GM21576 (cell line): ENCODE measurements at regions not wholly inside any gene's neighbourhood (a gene's known extent, or its start where the extent isn't known, plus 50 kb on each side); places are given as distances from the start of the nearest gene placed in this dataset.

Experiments used
- ATAC-seq: cut with Tn5 transposase; IDR thresholded peaks from one replicate; pipeline ENCODE4 v1.9.1; 2021; ENCODE audit warnings: mild to moderate bottlenecking, moderate library complexity; ENCODE audit not compliant: unreplicated experiment

- ATAC-seq = no peak
These were observed 585.2 kb upstream of the C9orf72 start for GRCh38 chr9:28158451-28158850.

GRCh38 chr9:28163619-28164018 lies 590.3 kb upstream of the C9orf72 start:
- no peak for ATAC-seq

- ATAC-seq = no peak
These were observed 592.9 kb upstream of the C9orf72 start for GRCh38 chr9:28166179-28166578.

- no peak for ATAC-seq
These were observed 603.9 kb upstream of the C9orf72 start for GRCh38 chr9:28177142-28177541.

GRCh38 chr9:28177925-28178324 lies 604.6 kb upstream of the C9orf72 start:
- ATAC-seq = no peak

- ATAC-seq = no peak
These were observed 606.6 kb upstream of the C9orf72 start for GRCh38 chr9:28179893-28180292.

- no peak for ATAC-seq
These were observed 617.7 kb upstream of the C9orf72 start for GRCh38 chr9:28190981-28191380.

- ATAC-seq = no peak
These were observed 624.4 kb upstream of the C9orf72 start for GRCh38 chr9:28197653-28198052.

GRCh38 chr9:28203036-28203435 lies 629.8 kb upstream of the C9orf72 start:
- no peak for ATAC-seq

GRCh38 chr9:28206280-28206679 lies 633.0 kb upstream of the C9orf72 start:
- ATAC-seq = no peak

- no peak for ATAC-seq
These were observed 634.4 kb upstream of the C9orf72 start for GRCh38 chr9:28207657-28208056.

GRCh38 chr9:28209130-28209529 lies 635.8 kb upstream of the C9orf72 start:
- ATAC-seq = no peak

- ATAC-seq = no peak
These were observed 639.7 kb upstream of the C9orf72 start for GRCh38 chr9:28212979-28213378.

GRCh38 chr9:28215536-28216299 lies 642.4 kb upstream of the C9orf72 start:
- ATAC-seq = no peak

GRCh38 chr9:28232686-28233085 lies 659.4 kb upstream of the C9orf72 start:
- no peak for ATAC-seq

- ATAC-seq = no peak
These were observed 661.0 kb upstream of the C9orf72 start for GRCh38 chr9:28234133-28234893.

GRCh38 chr9:28234894-28235277 lies 661.6 kb upstream of the C9orf72 start:
- ATAC-seq = no peak

- ATAC-seq = no peak
These were observed 676.1 kb upstream of the C9orf72 start for GRCh38 chr9:28249424-28249823.

GRCh38 chr9:28255174-28255573 lies 681.9 kb upstream of the C9orf72 start:
- no peak for ATAC-seq

GRCh38 chr9:28260330-28260729 lies 687.0 kb upstream of the C9orf72 start:
- ATAC-seq = no peak

GRCh38 chr9:28264368-28264767 lies 691.1 kb upstream of the C9orf72 start:
- ATAC-seq = no peak

GRCh38 chr9:28267351-28267750 lies 694.1 kb upstream of the C9orf72 start:
- no peak for ATAC-seq
